Stomach (tissue), 8 donors: ENCODE measurements at regions not wholly inside any gene's neighbourhood (a gene's known extent, or its start where the extent isn't known, plus 50 kb on each side); places are given as distances from the start of the nearest gene placed in this dataset.
A peak's percentile ranks its signal among the peaks of the same experiment; 100 is the strongest.

ENCODE experiments used
- DNase-seq, 2 donors: peaks; one replicate each; pipeline versions ENCODE4 v3.0.0 to v3.0.0-alpha.2; 2013 to 2019
- H3K27ac ChIP-seq, 5 donors: fragments of 200-600 bp in 4 of 5; sonication (generic) in 4 of 5; one replicate each; pipeline ENCODE4 v1.5.1; 2013 to 2019; ENCODE audit warnings: mild to moderate bottlenecking in 1 of 5, moderate library complexity in 1 of 5
- H3K27me3 ChIP-seq, 3 donors: fragments of 200-600 bp; sonication (generic); one replicate each; pipeline ENCODE4 v1.5.1; 2017 to 2019; ENCODE audit warnings: mixed run types in 1 of 3
- H3K36me3 ChIP-seq, 4 donors: fragments of 200-600 bp; sonication (generic); 1 replicate in 3 of 4; 2 replicates in 1 of 4; pipeline ENCODE4 v1.5.1; 2016 to 2019
- H3K4me1 ChIP-seq, 4 donors: fragments of 200-600 bp; sonication (generic); one replicate each; pipeline ENCODE4 v1.5.1; 2016 to 2019
- H3K4me3 ChIP-seq, 4 donors: fragments of 200-600 bp; sonication (generic) in 3 of 4; one replicate each; pipeline ENCODE4 v1.5.1; 2016 to 2019; ENCODE audit warnings: mild to moderate bottlenecking in 1 of 4
- H3K9me3 ChIP-seq, 4 donors: fragments of 200-600 bp; sonication (generic); one replicate each; pipeline ENCODE4 v1.5.1; 2016 to 2019
- EP300 ChIP-seq: sonication (generic); formaldehyde crosslinking; IDR thresholded peaks from one replicate; pipeline ENCODE4 v1.6.1; 2017; ENCODE audit warnings: antibody characterized with exemption
- POLR2A ChIP-seq, 4 donors: fragments of 450-650 bp; IDR thresholded peaks; one replicate each; pipeline ENCODE4 v1.6.1; 2016; ENCODE audit warnings: antibody characterized with exemption in 4 of 4, control low read depth in 2 of 4, mild to moderate bottlenecking in 1 of 4, moderate library complexity in 1 of 4
- POLR2AphosphoS5 ChIP-seq, 3 donors: sonication (generic); formaldehyde crosslinking; IDR thresholded peaks; one replicate each; pipeline ENCODE4 v1.6.1; 2016; ENCODE audit warnings: antibody characterized with exemption in 3 of 3
- WGBS, 5 donors: extraction: QIAGEN DNeasy Blood & Tissue Kit in 3 of 5; methylation state at CpG; one replicate each; pipeline versions ENCODE4 v1.1.5 to v1.1.7; 2013 to 2018; 5-methylcytosine and 5-hydroxymethylcytosine counted together
- intact Hi-C: fragments of 100-400 bp; cut with DNase I; formaldehyde crosslinking; loops from one replicate; pipeline ENCODE4 v1.15.1; 2023; ENCODE audit warnings: low total_unique reads
- TF ChIP-seq, protein P1 (sequence below), 7 experiments: fragments of 450-650 bp in 4 of 7; fragments of 200-600 bp in 3 of 7; sonication (generic) in 3 of 7; IDR thresholded peaks; one replicate each; pipeline ENCODE4 v1.5.1; 2016 to 2019; ENCODE audit warnings: antibody characterized with exemption in 7 of 7, control low read depth in 2 of 7, mild to moderate bottlenecking in 1 of 7
- donor health status: healthy with polysubstance abuse.
- donor health status: Bipolar disorder and iron deficiency.
- donor health status: healthy.

DNA sequence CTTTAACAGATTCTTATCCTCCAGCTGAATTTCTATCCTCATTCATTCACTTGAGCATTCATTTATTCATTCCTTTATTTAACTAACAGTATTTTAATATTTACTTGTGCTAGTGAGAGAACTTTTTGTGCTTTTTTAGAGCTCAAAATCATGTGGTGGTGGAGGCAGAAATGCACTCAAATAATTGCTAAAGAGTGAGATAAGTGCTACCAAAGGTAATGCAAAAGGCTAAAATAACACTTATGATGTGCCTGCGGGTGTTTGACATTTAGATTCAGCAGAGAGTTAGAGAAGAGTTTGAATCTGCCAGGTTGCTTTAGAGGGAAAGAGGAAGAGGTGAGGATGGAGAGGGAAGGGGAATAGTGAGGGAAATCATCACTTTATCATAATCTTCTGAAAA is 431.5 kb upstream of the EDIL3 start:
- H3K27me3 ChIP-seq, result no peaks in the 10 kb centered on the region
- no peak for DNase-seq
- no peak overlapping the region for H3K27ac ChIP-seq
- H3K36me3 ChIP-seq, result no peaks in the 10 kb centered on the region
- no peaks in the 10 kb centered on the region for H3K4me1 ChIP-seq
- H3K9me3 ChIP-seq, result peaks cover 0 to 10% (median 0%) of the 10 kb centered on the region in 4 donors
- intact Hi-C loops, result no loop called here
- H3K4me3 ChIP-seq, result no peak overlapping the region
- no peak for TF ChIP-seq POLR2AphosphoS5 (IDR thresholded peaks at IDR 0.05)
- TF ChIP-seq POLR2A (IDR thresholded peaks at IDR 0.05), result no peak
- no peak for TF ChIP-seq EP300
- TF ChIP-seq, protein P1, sequence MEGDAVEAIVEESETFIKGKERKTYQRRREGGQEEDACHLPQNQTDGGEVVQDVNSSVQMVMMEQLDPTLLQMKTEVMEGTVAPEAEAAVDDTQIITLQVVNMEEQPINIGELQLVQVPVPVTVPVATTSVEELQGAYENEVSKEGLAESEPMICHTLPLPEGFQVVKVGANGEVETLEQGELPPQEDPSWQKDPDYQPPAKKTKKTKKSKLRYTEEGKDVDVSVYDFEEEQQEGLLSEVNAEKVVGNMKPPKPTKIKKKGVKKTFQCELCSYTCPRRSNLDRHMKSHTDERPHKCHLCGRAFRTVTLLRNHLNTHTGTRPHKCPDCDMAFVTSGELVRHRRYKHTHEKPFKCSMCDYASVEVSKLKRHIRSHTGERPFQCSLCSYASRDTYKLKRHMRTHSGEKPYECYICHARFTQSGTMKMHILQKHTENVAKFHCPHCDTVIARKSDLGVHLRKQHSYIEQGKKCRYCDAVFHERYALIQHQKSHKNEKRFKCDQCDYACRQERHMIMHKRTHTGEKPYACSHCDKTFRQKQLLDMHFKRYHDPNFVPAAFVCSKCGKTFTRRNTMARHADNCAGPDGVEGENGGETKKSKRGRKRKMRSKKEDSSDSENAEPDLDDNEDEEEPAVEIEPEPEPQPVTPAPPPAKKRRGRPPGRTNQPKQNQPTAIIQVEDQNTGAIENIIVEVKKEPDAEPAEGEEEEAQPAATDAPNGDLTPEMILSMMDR (IDR thresholded peaks at IDR 0.05), result no peak
- WGBS, 5 donors, result 38 to 71% (median 53%) methylated on average over 1 of the region's 1 CpG

DNA sequence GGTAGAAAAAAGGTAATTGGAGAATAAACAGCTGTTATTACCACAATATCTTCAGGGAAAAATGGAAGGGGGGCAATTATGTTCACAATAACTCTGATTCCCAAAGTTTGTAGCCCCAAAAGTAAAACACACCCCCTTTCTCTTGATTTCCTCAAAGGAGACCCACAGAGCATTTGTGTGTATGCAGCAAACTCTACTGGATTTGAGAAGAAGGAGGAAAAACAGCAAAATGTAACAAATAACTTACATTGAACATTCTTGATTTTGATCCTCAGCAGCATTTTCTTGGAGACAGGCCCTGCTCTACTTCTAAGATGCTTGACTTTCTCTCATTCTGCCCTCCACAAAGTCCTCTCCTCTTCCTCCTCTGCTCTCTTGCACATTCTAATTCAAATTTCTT is 420.8 kb upstream of the EDIL3 start:
- H3K9me3 ChIP-seq, result no peaks in the 10 kb centered on the region
- H3K4me1 ChIP-seq, result no peaks in the 10 kb centered on the region
- no peaks in the 10 kb centered on the region for H3K36me3 ChIP-seq
- intact Hi-C loops, result no loop called here
- H3K4me3 ChIP-seq, result no peak overlapping the region
- H3K27me3 ChIP-seq, result no peaks in the 10 kb centered on the region
- H3K27ac ChIP-seq, result no peak overlapping the region
- no peak for TF ChIP-seq POLR2AphosphoS5 (IDR thresholded peaks at IDR 0.05)
- TF ChIP-seq, protein P1 (IDR thresholded peaks at IDR 0.05), result no peak
- TF ChIP-seq POLR2A (IDR thresholded peaks at IDR 0.05), result no peak
- no peak for TF ChIP-seq EP300
- no peak for DNase-seq

DNA sequence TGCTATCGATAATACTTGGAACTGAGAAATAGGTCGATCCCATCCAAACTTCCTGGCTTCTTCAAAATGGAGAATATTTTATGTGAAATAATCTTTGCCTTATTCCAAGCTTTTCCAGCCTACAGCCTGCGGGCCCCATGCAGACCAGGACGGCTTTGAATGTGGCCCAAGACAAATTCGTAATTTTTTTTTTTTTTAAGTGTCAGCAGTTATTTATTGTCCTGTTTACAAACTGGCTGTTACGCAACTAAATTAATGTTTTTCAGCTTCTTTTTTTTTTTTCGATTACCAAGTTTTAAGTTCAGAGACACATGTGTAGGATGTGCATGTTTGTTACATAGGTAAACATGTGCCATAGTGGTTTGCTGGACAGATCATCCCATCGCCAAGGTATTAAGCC is 411.7 kb upstream of the EDIL3 start:
- Histone ChIP-seq H3K4me3 (no peak overlapping the region), H3K36me3 (no peaks in the 10 kb centered on the region), H3K27ac (no peak overlapping the region), H3K4me1 (no peaks in the 10 kb centered on the region), H3K27me3 (no peaks in the 10 kb centered on the region), H3K9me3 (no peaks in the 10 kb centered on the region)
- intact Hi-C loops, result no loop called here
- WGBS, 5 donors, result 88 to 93% (median 91%) methylated on average over 8 of the region's 8 CpGs
- TF ChIP-seq POLR2AphosphoS5 (IDR thresholded peaks at IDR 0.05) (no peak), POLR2A (IDR thresholded peaks at IDR 0.05) (no peak), EP300 (no peak)
- TF ChIP-seq, protein P1 (IDR thresholded peaks at IDR 0.05), result no peak
- DNase-seq, result no peak

- intact Hi-C loops, result no loop called here
These were observed 409.9 kb upstream of the EDIL3 start for GRCh38 chr5:84794486-84795035.

More at GRCh38 chr5:84794486-84795035, 409.9 kb upstream of the EDIL3 start:
- no peaks in the 10 kb centered on the region for H3K27me3 ChIP-seq
- peak in 1 of 2 donors; percentile 3 for DNase-seq
- H3K4me3 ChIP-seq, result no peak overlapping the region
- TF ChIP-seq EP300 (no peak), POLR2A (IDR thresholded peaks at IDR 0.05) (no peak), POLR2AphosphoS5 (IDR thresholded peaks at IDR 0.05) (no peak)
- TF ChIP-seq, protein P1 (IDR thresholded peaks at IDR 0.05), result no peak
- 59 to 80% (median 73%) methylated on average over 2 of the region's 2 CpGs for WGBS, 5 donors
- no peaks in the 10 kb centered on the region for H3K36me3 ChIP-seq
- H3K4me1 ChIP-seq, result no peaks in the 10 kb centered on the region
- no peak overlapping the region for H3K27ac ChIP-seq
- no peaks in the 10 kb centered on the region for H3K9me3 ChIP-seq
